ENCODE measurements at regions not wholly inside any gene's neighbourhood (a gene's known extent, or its start where the extent isn't known, plus 50 kb on each side); places are given as distances from the start of the nearest gene placed in this dataset.

GRCh38 chr15:98326804-98327203, 321.5 kb upstream of the IGF1R start:
- TF ChIP-seq POLR2A (IDR thresholded peaks at IDR 0.05): no peak
- TF ChIP-seq, protein P1, sequence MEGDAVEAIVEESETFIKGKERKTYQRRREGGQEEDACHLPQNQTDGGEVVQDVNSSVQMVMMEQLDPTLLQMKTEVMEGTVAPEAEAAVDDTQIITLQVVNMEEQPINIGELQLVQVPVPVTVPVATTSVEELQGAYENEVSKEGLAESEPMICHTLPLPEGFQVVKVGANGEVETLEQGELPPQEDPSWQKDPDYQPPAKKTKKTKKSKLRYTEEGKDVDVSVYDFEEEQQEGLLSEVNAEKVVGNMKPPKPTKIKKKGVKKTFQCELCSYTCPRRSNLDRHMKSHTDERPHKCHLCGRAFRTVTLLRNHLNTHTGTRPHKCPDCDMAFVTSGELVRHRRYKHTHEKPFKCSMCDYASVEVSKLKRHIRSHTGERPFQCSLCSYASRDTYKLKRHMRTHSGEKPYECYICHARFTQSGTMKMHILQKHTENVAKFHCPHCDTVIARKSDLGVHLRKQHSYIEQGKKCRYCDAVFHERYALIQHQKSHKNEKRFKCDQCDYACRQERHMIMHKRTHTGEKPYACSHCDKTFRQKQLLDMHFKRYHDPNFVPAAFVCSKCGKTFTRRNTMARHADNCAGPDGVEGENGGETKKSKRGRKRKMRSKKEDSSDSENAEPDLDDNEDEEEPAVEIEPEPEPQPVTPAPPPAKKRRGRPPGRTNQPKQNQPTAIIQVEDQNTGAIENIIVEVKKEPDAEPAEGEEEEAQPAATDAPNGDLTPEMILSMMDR (IDR thresholded peaks at IDR 0.05): no peak
- Histone ChIP-seq H3K36me3 (ENCODE audit: low read depth, missing control alignments) (no peaks in the 10 kb centered on the region), H3K27me3 (no peaks in the 10 kb centered on the region), H3K4me1 (no peaks in the 10 kb centered on the region), H3K27ac (no peak overlapping the region), H3K4me3 (no peak overlapping the region), H3K9me3 (no peaks in the 10 kb centered on the region)
- 34 to 46% methylated on average over 5 of the region's 5 CpGs for WGBS, 2 donors
- DNase-seq: no peak
- intact Hi-C loops (cut with DNase I; ENCODE audit: low total_unique reads): no loop called here

DNA sequence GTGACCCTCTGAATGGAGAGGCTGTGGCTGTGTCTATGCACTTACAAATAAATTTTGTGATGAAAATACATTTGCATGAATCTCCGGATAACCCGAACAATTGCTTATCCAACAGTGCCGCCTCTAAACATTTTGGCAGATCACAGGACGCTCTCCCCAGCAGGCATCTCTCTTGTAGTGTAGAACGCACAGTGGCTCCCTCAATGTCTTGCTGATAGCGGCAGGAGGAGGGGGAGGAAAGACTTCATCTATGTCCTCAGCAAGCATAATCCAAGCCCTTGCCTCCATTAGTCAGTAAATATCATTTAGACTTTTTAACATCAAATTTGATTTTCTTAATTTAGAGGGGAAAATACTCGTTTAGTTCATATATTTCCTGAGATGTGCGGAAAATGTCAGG, 318.1 kb upstream of the IGF1R start:
- TF ChIP-seq, protein P1 (IDR thresholded peaks at IDR 0.05): no peak
- no peak for TF ChIP-seq POLR2A (IDR thresholded peaks at IDR 0.05)
- H3K4me3 ChIP-seq: no peak overlapping the region
- H3K36me3 ChIP-seq (ENCODE audit: low read depth, missing control alignments): no peaks in the 10 kb centered on the region
- no peaks in the 10 kb centered on the region for H3K9me3 ChIP-seq
- 70 to 77% methylated on average over 8 of the region's 8 CpGs for WGBS, 2 donors
- no peak for DNase-seq
- no peaks in the 10 kb centered on the region for H3K27me3 ChIP-seq
- H3K4me1 ChIP-seq: no peaks in the 10 kb centered on the region
- H3K27ac ChIP-seq: no peak overlapping the region
- intact Hi-C loops (cut with DNase I; ENCODE audit: low total_unique reads): no loop called here

DNA sequence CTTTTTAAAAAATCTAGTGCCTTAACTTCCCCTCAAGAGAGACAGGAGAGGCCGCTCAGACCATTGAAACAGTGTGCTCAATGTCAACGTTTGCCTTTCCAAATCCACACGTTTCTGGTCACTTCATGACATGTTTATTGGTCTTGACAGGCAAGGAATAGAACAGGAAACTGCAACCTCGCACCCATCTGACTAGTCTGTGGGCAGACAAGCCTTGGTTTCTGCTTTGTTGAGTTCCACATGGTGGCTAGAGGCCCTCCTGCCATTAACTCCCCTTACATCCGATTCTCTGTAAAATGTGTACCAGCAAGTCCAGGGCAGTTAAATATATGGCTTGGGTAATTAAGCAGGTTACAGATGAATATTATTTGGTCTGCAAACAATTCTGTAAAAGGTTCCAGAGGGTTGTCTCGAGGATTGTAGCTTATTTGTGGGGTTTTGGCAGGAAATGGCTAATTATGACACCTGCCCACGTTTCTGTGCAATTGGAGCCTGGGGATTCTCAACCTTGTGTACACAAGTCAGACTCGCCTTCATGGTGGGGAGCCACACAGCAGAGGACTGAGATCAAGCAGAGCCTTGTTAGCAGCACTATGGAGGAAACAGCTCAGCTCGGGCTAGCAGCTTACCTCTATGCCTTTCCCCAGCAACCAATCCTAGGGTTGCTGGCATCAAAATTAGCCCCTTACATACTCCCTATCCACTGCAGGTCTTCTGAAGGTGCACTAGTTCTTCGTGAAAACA, 317.5 kb upstream of the IGF1R start:
- DNase-seq: no peak
- H3K4me1 ChIP-seq: no peaks in the 10 kb centered on the region
- no peak overlapping the region for H3K4me3 ChIP-seq
- intact Hi-C loops (cut with DNase I; ENCODE audit: low total_unique reads): no loop called here
- H3K36me3 ChIP-seq (ENCODE audit: low read depth, missing control alignments): no peaks in the 10 kb centered on the region
- no peak overlapping the region for H3K27ac ChIP-seq
- no peaks in the 10 kb centered on the region for H3K9me3 ChIP-seq
- no peak for TF ChIP-seq POLR2A (IDR thresholded peaks at IDR 0.05)
- TF ChIP-seq, protein P1 (IDR thresholded peaks at IDR 0.05): no peak
- 67 to 78% methylated on average over 10 of the region's 10 CpGs for whole genome bisulfite sequencing, 2 donors
- no peaks in the 10 kb centered on the region for H3K27me3 ChIP-seq

- Histone ChIP-seq H3K4me1 (no peaks in the 10 kb centered on the region), H3K36me3 (ENCODE audit: low read depth, missing control alignments) (no peaks in the 10 kb centered on the region), H3K4me3 (no peak overlapping the region), H3K27me3 (no peaks in the 10 kb centered on the region), H3K27ac (no peak overlapping the region), H3K9me3 (no peaks in the 10 kb centered on the region)
- intact Hi-C loops (cut with DNase I; ENCODE audit: low total_unique reads): no loop called here
- 94 to 96% methylated on average over 4 of the region's 4 CpGs for WGBS, 2 donors
- TF ChIP-seq, protein P1 (IDR thresholded peaks at IDR 0.05): no peak
- no peak for TF ChIP-seq POLR2A (IDR thresholded peaks at IDR 0.05)
- no peak for DNase-seq
Measured at GRCh38 chr15:98331676-98332075, 316.7 kb upstream of the IGF1R start.

- no peaks in the 10 kb centered on the region for H3K27me3 ChIP-seq
- no peak for DNase-seq
Measured at GRCh38 chr15:98333251-98333650, 315.1 kb upstream of the IGF1R start.

More at GRCh38 chr15:98333251-98333650, 315.1 kb upstream of the IGF1R start:
- H3K36me3 ChIP-seq (ENCODE audit: low read depth, missing control alignments): no peaks in the 10 kb centered on the region
- H3K4me3 ChIP-seq: no peak overlapping the region
- 84 to 87% methylated on average over 7 of the region's 7 CpGs for WGBS, 2 donors
- no peak for TF ChIP-seq POLR2A (IDR thresholded peaks at IDR 0.05)
- TF ChIP-seq, protein P1 (IDR thresholded peaks at IDR 0.05): no peak
- no peak overlapping the region for H3K27ac ChIP-seq
- no peaks in the 10 kb centered on the region for H3K4me1 ChIP-seq
- H3K9me3 ChIP-seq: no peaks in the 10 kb centered on the region
- intact Hi-C loops (cut with DNase I; ENCODE audit: low total_unique reads): no loop called here
